ENCODE measurements at regions not wholly inside any gene's neighbourhood (a gene's known extent, or its start where the extent isn't known, plus 50 kb on each side); places are given as distances from the start of the nearest gene placed in this dataset.

DNA sequence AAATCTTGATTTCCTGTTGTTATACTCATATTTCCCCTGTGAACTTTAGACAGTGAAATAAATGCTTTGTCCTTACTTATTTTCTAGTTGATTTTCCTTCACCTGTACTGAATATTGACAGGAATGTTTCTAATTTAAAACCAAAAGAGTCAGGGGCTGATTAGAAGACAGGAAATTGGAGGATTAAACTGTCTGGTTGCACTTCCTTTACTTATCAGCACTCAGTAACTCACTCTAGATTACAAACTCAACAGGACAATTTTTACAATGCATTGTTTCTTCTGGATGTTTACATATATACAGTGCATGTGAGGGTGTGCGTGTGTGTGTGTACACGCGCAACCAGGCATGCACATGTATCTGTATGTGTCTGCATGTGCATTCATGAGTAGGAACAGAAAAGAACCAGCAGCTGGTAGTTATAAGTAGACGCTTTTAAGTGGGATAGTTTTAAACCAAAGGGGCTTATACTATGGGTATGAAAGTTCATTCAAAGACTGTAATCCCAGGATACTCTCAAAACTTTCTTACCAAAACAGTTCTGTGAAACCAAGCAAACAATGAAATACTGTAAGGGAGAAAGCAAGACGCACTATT is 212.0 kb upstream of the NFIA start:
- no peaks in the 10 kb centered on the region for H3K9me3 Mint-ChIP-seq
- CTCF ChIA-PET: no interaction called here
- POLR2A ChIA-PET: no interaction called here
- H3K4me1 Mint-ChIP-seq: peaks cover 25% of the 10 kb centered on the region
- H3K36me3 Mint-ChIP-seq: no peaks in the 10 kb centered on the region
- H3K27me3 Mint-ChIP-seq (ENCODE audit: low read depth): no peaks in the 10 kb centered on the region
- no peak for DNase-seq (ENCODE audit: low spot score)
- H3K27ac Mint-ChIP-seq: peak overlapping the region; percentile 6; the same call in 1 of the 2 replicates
- no peak overlapping the region for H3K4me3 Mint-ChIP-seq
- TF ChIP-seq, protein P1, sequence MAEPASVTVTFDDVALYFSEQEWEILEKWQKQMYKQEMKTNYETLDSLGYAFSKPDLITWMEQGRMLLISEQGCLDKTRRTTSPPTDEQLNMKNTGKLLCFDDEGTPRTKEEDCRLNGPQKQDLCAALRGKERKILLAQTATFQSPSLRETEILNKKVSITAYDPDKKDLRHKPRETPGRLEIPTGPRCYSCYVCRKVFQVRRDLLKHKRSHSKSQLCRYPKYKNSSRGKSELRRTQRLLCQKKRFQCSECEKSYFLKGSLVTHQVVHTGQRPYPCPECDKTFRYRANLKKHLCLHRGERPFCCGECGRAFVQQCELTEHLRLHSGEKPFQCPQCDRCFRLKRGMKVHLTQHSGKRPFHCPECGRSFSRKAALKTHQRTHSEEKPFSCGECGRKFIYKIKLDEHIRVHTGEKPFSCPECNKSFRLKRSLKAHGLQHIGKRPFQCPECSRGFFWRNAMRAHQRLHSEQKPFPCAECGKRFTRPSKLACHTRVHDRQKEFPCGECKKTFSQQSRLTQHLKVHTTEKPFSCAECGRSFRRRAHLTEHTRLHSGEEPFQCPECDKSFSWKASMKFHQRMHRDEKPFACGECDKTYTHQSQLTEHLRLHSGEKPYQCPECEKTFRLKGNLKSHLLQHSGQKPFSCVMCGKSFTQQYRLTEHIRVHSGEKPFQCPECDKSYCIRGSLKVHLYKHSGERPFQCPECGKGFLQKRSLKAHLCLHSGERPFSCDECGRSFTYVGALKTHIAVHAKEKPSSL (CRISPR knock-in tag; conservative IDR thresholded peaks at IDR 0.05): no peak
- TF ChIP-seq, protein P2, sequence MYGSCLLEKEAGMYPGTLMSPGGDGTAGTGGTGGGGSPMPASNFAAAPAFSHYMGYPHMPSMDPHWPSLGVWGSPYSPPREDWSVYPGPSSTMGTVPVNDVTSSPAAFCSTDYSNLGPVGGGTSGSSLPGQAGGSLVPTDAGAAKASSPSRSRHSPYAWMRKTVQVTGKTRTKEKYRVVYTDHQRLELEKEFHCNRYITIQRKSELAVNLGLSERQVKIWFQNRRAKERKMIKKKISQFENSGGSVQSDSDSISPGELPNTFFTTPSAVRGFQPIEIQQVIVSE (CRISPR knock-in tag; IDR thresholded peaks at IDR 0.05; ENCODE audit: borderline replicate concordance): 0 out of 2 replicates have a peak, but pooled peaks have one; percentile 76
- TF ChIP-seq NR3C1 (CRISPR knock-in tag; conservative IDR thresholded peaks at IDR 0.05; ENCODE audit: low read depth): no peak
- ATAC-seq: no peak

DNA sequence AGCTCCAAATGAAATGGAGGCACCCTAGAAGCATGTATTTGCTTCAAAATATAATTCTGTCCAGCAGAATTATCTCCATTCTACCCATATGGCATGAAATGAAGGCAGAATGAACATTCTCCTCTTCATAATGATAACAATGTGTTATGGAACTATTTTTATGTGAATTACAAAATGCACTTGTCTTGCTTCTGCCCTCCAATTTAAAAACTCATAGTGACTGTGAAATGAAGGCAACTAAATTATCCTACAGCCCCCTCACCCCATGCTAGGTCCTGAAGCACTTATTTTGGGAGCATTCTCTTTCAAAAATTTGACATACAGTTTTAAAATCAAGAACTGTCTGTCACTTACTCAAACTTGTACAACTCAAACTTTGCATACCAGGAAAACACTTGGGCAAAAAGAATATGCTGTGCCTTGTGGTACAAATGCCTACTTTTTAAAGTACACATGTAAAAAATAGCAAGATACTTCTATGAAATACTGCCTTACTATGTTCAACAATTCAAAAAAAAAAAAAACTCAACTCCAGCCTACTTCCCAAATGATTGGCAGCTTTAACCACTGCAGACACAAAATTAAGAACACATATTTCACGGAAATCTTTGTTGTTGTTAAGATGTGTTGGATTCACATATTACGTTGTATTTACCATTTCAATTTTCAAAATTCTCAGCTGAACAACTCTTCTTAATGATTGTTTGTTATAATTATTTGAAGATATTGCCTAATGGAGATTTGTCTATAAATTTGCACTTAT is 213.3 kb upstream of the NFIA start:
- ATAC-seq (no peak), DNase-seq (ENCODE audit: low spot score) (no peak)
- Mint-ChIP-seq H3K36me3 (no peaks in the 10 kb centered on the region), H3K27ac (no peak overlapping the region), H3K4me1 (peaks cover 25% of the 10 kb centered on the region), H3K9me3 (no peaks in the 10 kb centered on the region), H3K27me3 (ENCODE audit: low read depth) (no peaks in the 10 kb centered on the region), H3K4me3 (no peak overlapping the region)
- ChIA-PET POLR2A (no interaction called here), CTCF (interaction anchor here (0.6 to 1.6 kb wide), 3 partner anchors 19 to 984 kb away, joined by 3 to 5 read pairs (median 3); no protein-coding TSS in a partner anchor)
- TF ChIP-seq GRHL2 (CRISPR knock-in tag; IDR thresholded peaks at IDR 0.05; ENCODE audit: insufficient replicate concordance, severe bottlenecking): no peak
- TF ChIP-seq NR2C2 (CRISPR knock-in tag; IDR thresholded peaks at IDR 0.05): no peak
- TF ChIP-seq, protein P3, sequence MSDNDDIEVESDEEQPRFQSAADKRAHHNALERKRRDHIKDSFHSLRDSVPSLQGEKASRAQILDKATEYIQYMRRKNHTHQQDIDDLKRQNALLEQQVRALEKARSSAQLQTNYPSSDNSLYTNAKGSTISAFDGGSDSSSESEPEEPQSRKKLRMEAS (CRISPR knock-in tag; IDR thresholded peaks at IDR 0.05): no peak
- TF ChIP-seq, protein P4, sequence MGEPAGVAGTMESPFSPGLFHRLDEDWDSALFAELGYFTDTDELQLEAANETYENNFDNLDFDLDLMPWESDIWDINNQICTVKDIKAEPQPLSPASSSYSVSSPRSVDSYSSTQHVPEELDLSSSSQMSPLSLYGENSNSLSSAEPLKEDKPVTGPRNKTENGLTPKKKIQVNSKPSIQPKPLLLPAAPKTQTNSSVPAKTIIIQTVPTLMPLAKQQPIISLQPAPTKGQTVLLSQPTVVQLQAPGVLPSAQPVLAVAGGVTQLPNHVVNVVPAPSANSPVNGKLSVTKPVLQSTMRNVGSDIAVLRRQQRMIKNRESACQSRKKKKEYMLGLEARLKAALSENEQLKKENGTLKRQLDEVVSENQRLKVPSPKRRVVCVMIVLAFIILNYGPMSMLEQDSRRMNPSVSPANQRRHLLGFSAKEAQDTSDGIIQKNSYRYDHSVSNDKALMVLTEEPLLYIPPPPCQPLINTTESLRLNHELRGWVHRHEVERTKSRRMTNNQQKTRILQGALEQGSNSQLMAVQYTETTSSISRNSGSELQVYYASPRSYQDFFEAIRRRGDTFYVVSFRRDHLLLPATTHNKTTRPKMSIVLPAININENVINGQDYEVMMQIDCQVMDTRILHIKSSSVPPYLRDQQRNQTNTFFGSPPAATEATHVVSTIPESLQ (CRISPR knock-in tag; IDR thresholded peaks at IDR 0.05): no peak
- TF ChIP-seq ZNF532 (CRISPR knock-in tag; IDR thresholded peaks at IDR 0.05; ENCODE audit: borderline replicate concordance): no peak
- no peak for TF ChIP-seq ZNF138 (CRISPR knock-in tag; conservative IDR thresholded peaks at IDR 0.05)

DNA sequence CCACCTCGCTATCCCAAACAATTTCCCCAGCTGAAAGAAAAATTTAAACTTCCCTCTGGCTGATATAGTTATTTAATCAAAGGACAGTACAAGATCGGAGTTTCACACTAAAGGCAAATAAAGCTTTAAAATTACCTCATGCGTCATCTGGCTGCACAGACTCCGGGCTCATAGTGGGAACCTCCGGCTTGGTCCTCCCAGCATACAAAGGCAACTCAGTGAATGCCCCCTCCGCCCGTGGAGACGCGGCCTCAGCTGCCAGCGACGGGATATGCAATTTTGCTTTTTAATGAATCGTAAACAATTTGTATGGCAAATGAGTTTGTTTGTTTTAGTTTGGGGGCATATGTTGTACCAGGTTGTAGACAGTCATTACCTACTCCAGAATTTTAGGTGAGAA is 214.6 kb upstream of the NFIA start:
- Mint-ChIP-seq H3K4me3 (no peak overlapping the region), H3K4me1 (peaks cover 30% of the 10 kb centered on the region), H3K9me3 (no peaks in the 10 kb centered on the region), H3K36me3 (no peaks in the 10 kb centered on the region), H3K27me3 (ENCODE audit: low read depth) (no peaks in the 10 kb centered on the region), H3K27ac (no peak overlapping the region)
- ATAC-seq (peak; percentile 53), DNase-seq (ENCODE audit: low spot score) (no peak)
- ChIA-PET CTCF (interaction anchor here (1.0 to 1.6 kb wide), 2 partner anchors 18 to 19 kb away, joined by 3 to 5 read pairs; no protein-coding TSS in a partner anchor), POLR2A (no interaction called here)
- TF ChIP-seq GRHL2 (CRISPR knock-in tag; IDR thresholded peaks at IDR 0.05; ENCODE audit: insufficient replicate concordance, severe bottlenecking): no peak
- no peak for TF ChIP-seq ATF2 (CRISPR knock-in tag; IDR thresholded peaks at IDR 0.05; ENCODE audit: borderline replicate concordance, low read depth)
- no peak for TF ChIP-seq TEAD1 (CRISPR knock-in tag; IDR thresholded peaks at IDR 0.05)
- TF ChIP-seq ELF4 (CRISPR knock-in tag; IDR thresholded peaks at IDR 0.05; ENCODE audit: low read depth): no peak
- TF ChIP-seq OVOL2 (CRISPR knock-in tag; IDR thresholded peaks at IDR 0.05; ENCODE audit: borderline replicate concordance): no peak
- no peak for TF ChIP-seq TEAD4 (CRISPR knock-in tag; IDR thresholded peaks at IDR 0.05)
- TF ChIP-seq CBFB (CRISPR knock-in tag; IDR thresholded peaks at IDR 0.05; ENCODE audit: low read depth): no peak
